Epithelial cell of proximal tubule (primary cell): ENCODE measurements at regions not wholly inside any gene's neighbourhood (a gene's known extent, or its start where the extent isn't known, plus 50 kb on each side); places are given as distances from the start of the nearest gene placed in this dataset.
"Not testable (repeated sequence)": the region's sequence is repeated elsewhere in the genome, so short reads cannot be mapped to it uniquely, and the experiment has no call there.

Source experiments
- DNase-seq: peaks from one replicate; pipeline ENCODE4 v3.0.0-alpha.2; 2011; ENCODE audit warnings: low read depth
- H3K4me3 ChIP-seq: 2 replicates; pipeline ENCODE4 v1.5.1; 2011; ENCODE audit warnings: low read depth, mild to moderate bottlenecking, low read length
- TF ChIP-seq, protein P1 (sequence below): conservative IDR thresholded peaks from 2 replicates; pipeline ENCODE4 v1.5.1; 2012; ENCODE audit warnings: low read depth, mild to moderate bottlenecking, low read length

- no peak for DNase-seq
- H3K4me3 ChIP-seq, result no peak overlapping the region
- TF ChIP-seq, protein P1, sequence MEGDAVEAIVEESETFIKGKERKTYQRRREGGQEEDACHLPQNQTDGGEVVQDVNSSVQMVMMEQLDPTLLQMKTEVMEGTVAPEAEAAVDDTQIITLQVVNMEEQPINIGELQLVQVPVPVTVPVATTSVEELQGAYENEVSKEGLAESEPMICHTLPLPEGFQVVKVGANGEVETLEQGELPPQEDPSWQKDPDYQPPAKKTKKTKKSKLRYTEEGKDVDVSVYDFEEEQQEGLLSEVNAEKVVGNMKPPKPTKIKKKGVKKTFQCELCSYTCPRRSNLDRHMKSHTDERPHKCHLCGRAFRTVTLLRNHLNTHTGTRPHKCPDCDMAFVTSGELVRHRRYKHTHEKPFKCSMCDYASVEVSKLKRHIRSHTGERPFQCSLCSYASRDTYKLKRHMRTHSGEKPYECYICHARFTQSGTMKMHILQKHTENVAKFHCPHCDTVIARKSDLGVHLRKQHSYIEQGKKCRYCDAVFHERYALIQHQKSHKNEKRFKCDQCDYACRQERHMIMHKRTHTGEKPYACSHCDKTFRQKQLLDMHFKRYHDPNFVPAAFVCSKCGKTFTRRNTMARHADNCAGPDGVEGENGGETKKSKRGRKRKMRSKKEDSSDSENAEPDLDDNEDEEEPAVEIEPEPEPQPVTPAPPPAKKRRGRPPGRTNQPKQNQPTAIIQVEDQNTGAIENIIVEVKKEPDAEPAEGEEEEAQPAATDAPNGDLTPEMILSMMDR, result no peak
Observed at GRCh38 chr5:165030971-165031370, 1525.6 kb downstream of the MAT2B start.

DNA sequence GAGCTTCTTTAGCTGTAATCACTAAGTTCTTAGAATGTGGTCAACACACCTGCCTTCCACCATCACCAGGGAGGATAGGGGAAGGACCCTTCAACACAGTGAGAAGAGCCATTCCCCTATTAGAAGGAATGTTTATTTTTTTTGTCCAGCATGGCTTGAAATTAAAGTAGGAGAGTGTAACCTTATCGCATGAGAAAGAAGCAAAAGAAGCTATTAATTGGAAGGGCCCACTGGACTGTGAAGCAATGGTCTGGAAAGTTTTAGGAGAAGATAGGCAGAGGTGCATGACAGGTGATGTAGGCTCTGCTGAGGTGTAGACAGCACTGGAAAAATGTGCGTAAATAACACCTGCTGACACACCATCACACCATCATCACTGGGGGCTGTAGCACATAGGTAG is 1526.0 kb downstream of the MAT2B start:
- no peak for DNase-seq
- TF ChIP-seq, protein P1, result no peak
- no peak overlapping the region for H3K4me3 ChIP-seq

- no peak for DNase-seq
- TF ChIP-seq, protein P1, result no peak
- no peak overlapping the region for H3K4me3 ChIP-seq
Observed at GRCh38 chr5:165035520-165035919, 1530.1 kb downstream of the MAT2B start.

DNA sequence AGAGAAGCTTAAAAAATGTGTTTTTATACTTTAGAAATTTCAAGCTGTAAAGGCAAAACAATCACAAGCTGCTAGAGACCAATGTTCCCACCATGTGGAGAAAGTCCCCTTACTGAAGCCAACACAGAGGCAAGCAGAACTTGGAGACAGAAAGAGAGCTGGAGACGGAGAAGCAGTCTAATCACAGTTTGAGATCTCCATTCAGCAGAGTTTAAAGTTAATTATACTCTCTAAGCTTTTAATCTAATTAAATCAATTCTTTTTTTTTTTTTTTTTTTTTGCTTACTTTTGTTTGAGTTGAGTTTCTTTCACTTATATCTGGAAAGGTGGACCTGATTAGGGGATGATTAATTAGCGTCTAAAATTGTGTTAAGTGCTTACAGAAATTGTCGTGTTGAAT is 1534.3 kb downstream of the MAT2B start:
- TF ChIP-seq, protein P1, result no peak
- DNase-seq, result no peak
- H3K4me3 ChIP-seq, result no peak overlapping the region

- DNase-seq, H3K4me3 ChIP-seq: not testable (repeated sequence)
Observed at GRCh38 chr5:165045941-165046340, 1540.5 kb downstream of the MAT2B start.

DNA sequence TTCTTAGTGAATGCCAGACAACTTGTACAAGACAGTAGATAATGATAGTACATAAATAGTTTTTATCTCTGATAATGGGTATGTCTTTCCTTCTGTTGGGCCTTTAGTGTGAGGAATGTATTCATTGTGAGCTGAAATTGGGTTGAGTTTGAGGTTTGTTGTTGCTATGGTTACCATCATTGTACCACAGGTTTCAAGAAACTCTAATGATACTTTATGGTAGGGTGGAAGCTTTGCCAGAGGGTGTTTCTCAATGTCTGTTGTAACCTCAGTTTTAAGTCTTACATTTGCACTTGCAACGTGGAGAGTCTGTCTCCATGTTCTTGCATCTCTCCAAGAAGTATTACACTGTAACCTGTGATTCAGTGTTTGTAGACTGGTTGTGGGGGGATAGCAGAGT is 1550.1 kb downstream of the MAT2B start:
- H3K4me3 ChIP-seq, result no peak overlapping the region
- TF ChIP-seq, protein P1, result no peak
- no peak for DNase-seq

DNA sequence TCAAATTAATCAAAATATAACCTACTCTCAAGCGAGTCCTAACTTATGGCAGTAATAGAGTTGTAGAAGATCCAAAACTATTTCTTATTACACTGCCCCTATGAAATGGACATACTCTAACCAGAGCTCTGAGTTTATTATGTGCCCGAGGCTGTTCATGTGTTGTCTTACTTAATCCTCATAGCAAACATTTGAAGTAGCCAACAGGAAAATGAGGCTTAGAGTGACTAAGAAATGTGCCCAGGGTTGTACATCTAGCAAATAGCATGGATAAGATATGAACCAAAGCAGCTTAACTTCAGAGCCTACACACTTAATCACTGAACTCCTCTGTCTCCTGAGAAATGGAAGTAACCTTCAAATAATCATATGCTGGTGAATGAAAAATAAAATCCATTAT is 1551.7 kb downstream of the MAT2B start:
- no peak overlapping the region for H3K4me3 ChIP-seq
- TF ChIP-seq, protein P1, result no peak
- no peak for DNase-seq
